Subcutaneous abdominal adipose tissue (tissue), 5 donors: ENCODE measurements at regions not wholly inside any gene's neighbourhood (a gene's known extent, or its start where the extent isn't known, plus 50 kb on each side); places are given as distances from the start of the nearest gene placed in this dataset.

Experiments used
- H3K27ac ChIP-seq: one replicate; pipeline ENCODE4 v1.7.0; 2013; ENCODE audit warnings: low read depth, mild to moderate bottlenecking, inconsistent platforms, low read length, moderate library complexity
- H3K27me3 ChIP-seq, 5 donors: one replicate each; pipeline ENCODE4 v1.7.0; 2013; ENCODE audit warnings: low read length in 5 of 5, inconsistent platforms in 1 of 5; ENCODE audit not compliant: control insufficient read depth in 5 of 5, insufficient read depth in 4 of 5
- H3K36me3 ChIP-seq, 5 donors: one replicate each; pipeline ENCODE4 v1.7.0; 2013; ENCODE audit warnings: low read length in 5 of 5; ENCODE audit not compliant: control insufficient read depth in 5 of 5, insufficient read depth in 5 of 5
- H3K4me1 ChIP-seq, 5 donors: one replicate each; pipeline ENCODE4 v1.7.0; 2013; ENCODE audit warnings: low read length in 5 of 5, mild to moderate bottlenecking in 3 of 5, moderate library complexity in 1 of 5; ENCODE audit not compliant: control insufficient read depth in 5 of 5, insufficient read depth in 5 of 5
- H3K4me3 ChIP-seq, 5 donors: one replicate each; pipeline ENCODE4 v1.7.0; 2013; ENCODE audit warnings: low read length in 5 of 5, low read depth in 1 of 5
- H3K9ac ChIP-seq, 5 donors: one replicate each; pipeline ENCODE4 v1.7.0; 2013; ENCODE audit warnings: low read length in 5 of 5, mild to moderate bottlenecking in 4 of 5, moderate library complexity in 3 of 5
- H3K9me3 ChIP-seq, 5 donors: one replicate each; pipeline ENCODE4 v1.7.0; 2013; ENCODE audit warnings: low read length in 5 of 5; ENCODE audit not compliant: control insufficient read depth in 5 of 5
- donor health status: healthy.
- donor health status: healthy.
- donor health status: healthy.
- donor health status: healthy.
- donor health status: healthy.

DNA sequence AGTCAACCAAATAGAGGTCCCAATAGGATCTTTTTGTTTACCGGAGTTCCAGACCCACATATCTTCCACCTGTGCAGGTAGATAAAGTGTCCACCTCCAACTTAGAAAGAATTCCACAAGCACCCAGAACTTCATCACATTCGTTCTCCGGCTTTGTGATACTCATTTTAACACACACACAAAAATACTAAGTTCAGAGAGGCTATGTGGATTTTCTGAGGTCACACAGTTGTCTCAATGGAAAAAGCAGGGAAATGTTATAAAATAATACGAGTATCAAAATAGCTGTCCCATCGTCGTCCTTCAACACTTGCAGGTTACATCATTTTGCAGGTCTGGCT lies 137.5 kb downstream of the TMCO5A start:
- H3K9me3 ChIP-seq = no peaks in the 10 kb centered on the region
- H3K9ac ChIP-seq = peak overlapping the region; percentile 69 to 90 (median 84)
- no peaks in the 10 kb centered on the region for H3K27me3 ChIP-seq
- peaks cover 8 to 46% (median 44%) of the 10 kb centered on the region in 5 donors for H3K4me1 ChIP-seq
- H3K36me3 ChIP-seq = no peaks in the 10 kb centered on the region
- peak overlapping the region; percentile 98 for H3K27ac ChIP-seq
- H3K4me3 ChIP-seq = peak overlapping the region; percentile 67 to 79 (median 71)

DNA sequence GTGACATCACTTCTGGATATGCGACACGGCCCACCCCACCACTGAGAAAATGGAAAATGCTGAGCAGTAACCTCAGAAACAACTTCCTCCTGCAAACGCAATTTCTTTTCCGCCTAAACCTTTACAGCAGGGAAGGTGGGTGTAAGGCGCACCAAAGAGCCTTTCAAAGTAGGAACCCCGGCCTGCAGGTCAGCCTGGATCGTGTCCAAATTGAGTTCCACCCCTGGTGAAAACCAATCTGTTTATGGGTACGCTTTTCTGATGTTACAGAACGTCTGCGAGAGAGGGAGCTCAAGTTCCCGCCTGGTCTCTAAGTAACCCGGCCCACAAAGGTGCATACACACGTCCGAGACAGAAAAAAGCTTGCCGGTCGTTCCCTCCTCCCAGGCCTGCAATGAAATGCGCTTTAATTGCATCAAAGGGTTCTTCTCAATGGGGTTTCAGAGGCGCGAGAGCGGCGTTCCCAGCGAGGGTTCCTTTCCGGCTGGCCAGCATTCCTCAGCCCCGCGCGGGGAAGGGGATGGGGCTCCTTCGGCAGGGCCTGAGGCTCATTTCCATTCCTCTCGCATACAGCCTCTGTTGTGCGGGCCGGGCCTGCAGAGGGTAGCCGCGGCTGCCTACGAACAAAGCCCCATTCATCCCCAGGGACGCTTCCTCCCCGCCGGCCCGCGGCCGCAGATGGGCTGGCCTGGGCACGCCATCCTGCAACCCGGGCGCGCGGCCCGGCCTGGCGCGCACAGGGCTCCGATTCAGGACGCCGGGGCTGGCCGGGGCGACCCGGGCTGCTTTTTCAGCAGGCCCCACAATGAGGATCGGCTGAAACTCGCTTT lies 138.1 kb downstream of the TMCO5A start:
- Histone ChIP-seq H3K9me3 (no peaks in the 10 kb centered on the region), H3K27ac (peak overlapping the region; percentile 98), H3K4me3 (peak overlapping the region; percentile 67 to 79 (median 71)), H3K9ac (peak overlapping the region; percentile 69 to 90 (median 84)), H3K36me3 (no peaks in the 10 kb centered on the region), H3K27me3 (no peaks in the 10 kb centered on the region), H3K4me1 (peaks cover 8 to 46% (median 44%) of the 10 kb centered on the region in 5 donors)

DNA sequence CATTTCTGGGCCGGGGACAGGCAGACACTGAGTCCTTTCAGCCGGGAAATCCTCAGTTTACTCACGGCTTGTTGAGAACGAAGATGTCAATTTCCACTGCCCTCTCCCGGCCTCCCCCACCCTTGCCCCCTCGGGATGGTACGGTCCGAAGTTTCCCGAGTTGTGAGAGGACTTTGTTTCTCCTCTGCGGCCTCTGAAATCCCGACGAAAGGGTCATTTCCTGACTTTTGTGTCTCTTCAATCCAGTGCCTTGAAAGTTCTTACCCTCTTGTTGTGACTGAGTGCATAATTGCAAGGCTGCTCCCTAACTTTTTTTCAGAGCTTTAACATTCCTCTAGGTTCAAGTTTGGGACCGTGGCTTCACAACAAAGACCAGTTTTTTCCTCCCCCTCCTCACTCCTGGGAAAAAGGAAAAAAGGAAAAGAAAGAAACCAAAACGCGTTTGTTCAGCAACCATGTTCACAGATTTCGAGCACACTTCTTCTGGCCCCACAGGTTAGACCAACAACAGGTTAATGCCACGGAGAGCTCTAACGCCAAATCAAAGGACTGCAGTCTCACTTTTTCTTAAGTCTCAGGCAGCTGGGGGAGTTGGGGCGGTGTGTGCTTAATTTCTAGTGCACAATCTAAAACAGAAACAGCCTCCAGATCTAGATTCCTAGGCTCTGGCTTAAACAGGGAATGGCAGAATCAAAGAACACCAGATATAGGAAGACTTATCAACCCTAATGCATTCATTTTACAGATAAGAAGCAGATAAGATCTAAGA lies 138.9 kb downstream of the TMCO5A start:
- H3K4me3 ChIP-seq = peak overlapping the region; percentile 67 to 73 (median 71)
- H3K27me3 ChIP-seq = no peaks in the 10 kb centered on the region
- H3K36me3 ChIP-seq = no peaks in the 10 kb centered on the region
- H3K27ac ChIP-seq = peak overlapping the region; percentile 98
- H3K9ac ChIP-seq = peak overlapping the region; percentile 79 to 90 (median 84)
- H3K9me3 ChIP-seq = no peaks in the 10 kb centered on the region
- peaks cover 8 to 45% (median 44%) of the 10 kb centered on the region in 5 donors for H3K4me1 ChIP-seq

DNA sequence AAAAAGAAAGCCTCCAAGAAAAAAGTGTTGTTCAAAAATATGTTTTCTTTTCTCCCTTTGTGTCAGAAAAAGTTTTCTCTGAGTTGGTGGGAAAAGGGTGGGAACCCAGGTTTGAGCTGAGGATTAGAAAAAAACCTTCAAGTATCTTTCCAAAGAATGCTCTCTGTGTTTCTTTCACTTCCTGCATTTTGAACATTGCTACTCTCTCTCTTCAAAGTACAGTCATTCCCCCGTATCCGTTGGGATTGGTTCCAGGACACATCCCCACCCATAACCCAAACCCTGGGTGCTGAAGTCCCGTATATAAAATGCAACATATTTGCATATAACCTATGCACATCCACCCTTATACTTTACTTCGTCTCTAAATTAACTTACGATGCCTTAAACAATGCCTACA lies 139.6 kb downstream of the TMCO5A start:
- H3K4me1 ChIP-seq = peaks cover 4 to 38% (median 37%) of the 10 kb centered on the region in 5 donors
- H3K27ac ChIP-seq = peak overlapping the region; percentile 98
- no peaks in the 10 kb centered on the region for H3K9me3 ChIP-seq
- no peaks in the 10 kb centered on the region for H3K36me3 ChIP-seq
- H3K4me3 ChIP-seq = peak overlapping the region in 1 of 5 donors; percentile 71
- peak overlapping the region in 4 of 5 donors; percentile 79 to 90 (median 84) for H3K9ac ChIP-seq
- H3K27me3 ChIP-seq = no peaks in the 10 kb centered on the region

DNA sequence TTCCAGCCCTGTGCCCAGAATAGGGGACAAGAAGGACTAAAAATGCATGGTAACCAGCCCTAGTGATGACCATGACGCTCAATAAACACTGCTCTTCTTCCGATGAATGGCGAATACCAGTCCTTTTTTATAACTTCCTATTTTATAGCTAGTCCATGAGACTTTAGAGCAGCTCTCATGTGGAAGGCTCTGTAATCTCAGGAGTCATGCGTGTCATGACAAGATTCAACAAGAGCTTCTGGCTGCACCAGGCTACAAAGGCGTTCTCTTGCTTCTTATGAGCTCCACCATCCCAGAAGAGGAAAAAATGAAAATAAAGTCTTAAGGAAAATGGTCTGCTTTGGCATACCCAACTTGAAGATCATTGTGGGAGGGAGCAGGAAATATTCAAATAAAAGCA lies 141.0 kb downstream of the TMCO5A start:
- H3K9me3 ChIP-seq = no peaks in the 10 kb centered on the region
- no peak overlapping the region for H3K4me3 ChIP-seq
- no peaks in the 10 kb centered on the region for H3K27me3 ChIP-seq
- H3K9ac ChIP-seq = no peak overlapping the region
- H3K4me1 ChIP-seq = peaks cover 4 to 30% (median 27%) of the 10 kb centered on the region in 5 donors
- H3K36me3 ChIP-seq = no peaks in the 10 kb centered on the region
- H3K27ac ChIP-seq = no peak overlapping the region

DNA sequence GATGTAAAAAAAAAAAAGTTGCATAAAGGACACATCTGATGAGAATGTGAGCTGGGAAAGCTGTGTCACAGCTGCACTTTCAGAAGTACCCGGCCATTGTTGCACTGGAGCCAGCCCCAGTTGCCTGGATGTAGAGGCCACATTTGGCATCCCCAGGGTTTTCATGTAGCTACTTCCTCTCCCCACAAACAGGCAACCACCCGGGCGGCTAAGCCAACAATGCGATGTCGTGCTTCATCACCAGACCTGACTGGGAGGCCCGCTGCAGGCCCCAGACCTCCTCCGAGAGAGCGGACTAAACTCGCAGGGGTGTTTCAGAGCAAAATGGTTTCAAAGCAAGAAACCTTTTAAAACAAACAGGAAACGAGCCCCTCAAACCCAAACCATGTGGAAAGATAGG lies 142.3 kb downstream of the TMCO5A start:
- H3K27ac ChIP-seq = no peak overlapping the region
- H3K4me3 ChIP-seq = no peak overlapping the region
- peaks cover 4 to 25% (median 23%) of the 10 kb centered on the region in 5 donors for H3K4me1 ChIP-seq
- H3K36me3 ChIP-seq = no peaks in the 10 kb centered on the region
- H3K27me3 ChIP-seq = no peaks in the 10 kb centered on the region
- no peak overlapping the region for H3K9ac ChIP-seq
- H3K9me3 ChIP-seq = no peaks in the 10 kb centered on the region

DNA sequence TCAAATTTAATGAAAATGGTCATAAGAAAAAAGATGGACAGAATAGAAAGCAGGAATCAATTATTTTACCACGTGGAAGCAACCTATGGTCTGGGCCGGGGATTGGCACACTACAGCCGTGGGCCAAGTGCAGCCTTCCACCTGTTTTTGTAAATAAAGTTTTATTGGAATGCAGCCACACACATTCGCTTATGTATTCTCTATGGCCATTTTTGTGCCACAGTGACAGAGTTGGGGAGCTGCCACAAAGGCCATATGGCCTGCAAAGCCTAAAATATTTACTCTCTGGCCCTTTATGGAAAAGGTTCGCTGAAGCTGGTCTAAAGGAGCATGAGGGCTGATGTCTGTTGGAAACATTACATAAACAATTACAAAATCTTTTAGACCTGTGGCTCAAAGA lies 144.8 kb downstream of the TMCO5A start:
- H3K27me3 ChIP-seq = no peaks in the 10 kb centered on the region
- no peak overlapping the region for H3K27ac ChIP-seq
- no peaks in the 10 kb centered on the region for H3K36me3 ChIP-seq
- no peak overlapping the region for H3K4me3 ChIP-seq
- H3K4me1 ChIP-seq = peaks cover 0 to 8% (median 2%) of the 10 kb centered on the region in 5 donors
- H3K9ac ChIP-seq = no peak overlapping the region
- no peaks in the 10 kb centered on the region for H3K9me3 ChIP-seq

DNA sequence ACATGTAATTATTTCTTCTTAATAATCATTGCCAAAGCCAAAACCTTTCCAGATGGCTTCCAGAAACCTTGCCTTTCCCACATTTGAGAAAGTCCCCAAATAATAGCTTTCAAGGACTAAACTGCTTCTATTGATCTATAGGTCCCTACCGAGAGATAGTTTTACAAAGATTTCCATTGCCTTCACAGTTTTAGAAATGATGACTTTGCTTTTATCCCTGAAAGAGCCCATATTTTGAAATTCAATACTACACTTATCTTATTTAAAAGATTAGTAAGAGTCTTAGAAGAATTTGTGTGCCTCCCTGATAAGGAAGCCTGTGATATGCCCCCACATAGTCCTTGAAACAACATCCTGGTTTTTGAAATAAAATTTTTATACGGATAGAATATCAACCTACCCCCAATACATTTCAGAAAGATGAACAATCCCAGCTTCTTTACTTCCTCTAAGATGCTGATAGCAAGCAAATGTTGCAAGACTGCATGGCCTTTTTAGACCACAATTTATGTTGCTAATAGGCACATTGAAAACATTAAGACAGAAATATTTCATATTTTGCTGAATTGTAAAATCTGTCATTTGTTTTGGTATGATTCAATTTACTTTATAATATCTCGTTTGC lies 146.3 kb downstream of the TMCO5A start:
- Histone ChIP-seq H3K9me3 (no peaks in the 10 kb centered on the region), H3K36me3 (no peaks in the 10 kb centered on the region), H3K9ac (no peak overlapping the region), H3K4me3 (no peak overlapping the region), H3K4me1 (peaks cover 0 to 7% (median 6%) of the 10 kb centered on the region in 5 donors), H3K27ac (no peak overlapping the region), H3K27me3 (no peaks in the 10 kb centered on the region)

DNA sequence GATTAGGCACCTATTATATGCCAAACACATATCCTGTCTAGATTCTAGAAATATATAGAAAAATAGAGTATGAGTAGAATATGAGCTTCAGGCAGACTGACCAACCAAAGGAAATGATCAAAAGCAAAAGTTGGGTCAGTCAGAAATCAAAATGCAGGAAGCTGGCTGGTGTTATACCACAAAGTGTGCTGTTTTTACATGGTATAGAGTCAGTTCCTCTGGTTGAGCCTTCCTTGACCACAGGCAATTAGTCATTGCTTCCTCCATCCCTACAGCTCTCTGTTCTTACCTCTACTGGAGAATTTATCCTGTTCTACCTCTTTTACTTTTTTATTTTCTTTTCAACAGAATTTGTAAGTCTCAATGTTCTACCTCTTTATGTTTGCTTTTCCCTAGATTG lies 149.8 kb downstream of the TMCO5A start:
- peaks cover 0 to 10% (median 7%) of the 10 kb centered on the region in 5 donors for H3K4me1 ChIP-seq
- H3K27me3 ChIP-seq = no peaks in the 10 kb centered on the region
- H3K36me3 ChIP-seq = no peaks in the 10 kb centered on the region
- H3K4me3 ChIP-seq = no peak overlapping the region
- H3K9ac ChIP-seq = no peak overlapping the region
- H3K27ac ChIP-seq = no peak overlapping the region
- no peaks in the 10 kb centered on the region for H3K9me3 ChIP-seq

DNA sequence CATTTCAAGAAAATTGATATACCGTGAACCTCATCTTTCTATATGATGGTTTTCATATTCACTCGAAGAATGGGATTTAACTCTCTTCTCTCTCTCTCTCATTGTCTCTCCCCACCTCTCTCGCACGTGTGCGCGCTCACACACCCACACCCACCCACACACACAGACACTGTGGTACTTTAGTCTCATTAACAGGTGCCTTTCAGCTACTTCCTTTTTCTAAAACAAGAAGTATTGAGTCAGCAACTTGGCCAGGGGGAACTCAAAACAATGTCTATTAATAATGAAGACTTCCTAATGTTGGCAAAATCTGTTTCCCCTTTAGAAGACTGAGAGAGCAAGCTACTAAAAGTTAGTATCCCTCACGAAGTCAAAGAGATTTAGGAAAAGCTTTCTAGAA lies 150.7 kb downstream of the TMCO5A start:
- Histone ChIP-seq H3K27me3 (no peaks in the 10 kb centered on the region), H3K9ac (no peak overlapping the region), H3K27ac (peak overlapping the region; percentile 7), H3K4me3 (no peak overlapping the region), H3K36me3 (no peaks in the 10 kb centered on the region), H3K9me3 (no peaks in the 10 kb centered on the region), H3K4me1 (peaks cover 0 to 12% (median 4%) of the 10 kb centered on the region in 5 donors)
